ENCODE measurements at regions not wholly inside any gene's neighbourhood (a gene's known extent, or its start where the extent isn't known, plus 50 kb on each side); places are given as distances from the start of the nearest gene placed in this dataset.
"Not testable (repeated sequence)": the region's sequence is repeated elsewhere in the genome, so short reads cannot be mapped to it uniquely, and the experiment has no call there.

DNA sequence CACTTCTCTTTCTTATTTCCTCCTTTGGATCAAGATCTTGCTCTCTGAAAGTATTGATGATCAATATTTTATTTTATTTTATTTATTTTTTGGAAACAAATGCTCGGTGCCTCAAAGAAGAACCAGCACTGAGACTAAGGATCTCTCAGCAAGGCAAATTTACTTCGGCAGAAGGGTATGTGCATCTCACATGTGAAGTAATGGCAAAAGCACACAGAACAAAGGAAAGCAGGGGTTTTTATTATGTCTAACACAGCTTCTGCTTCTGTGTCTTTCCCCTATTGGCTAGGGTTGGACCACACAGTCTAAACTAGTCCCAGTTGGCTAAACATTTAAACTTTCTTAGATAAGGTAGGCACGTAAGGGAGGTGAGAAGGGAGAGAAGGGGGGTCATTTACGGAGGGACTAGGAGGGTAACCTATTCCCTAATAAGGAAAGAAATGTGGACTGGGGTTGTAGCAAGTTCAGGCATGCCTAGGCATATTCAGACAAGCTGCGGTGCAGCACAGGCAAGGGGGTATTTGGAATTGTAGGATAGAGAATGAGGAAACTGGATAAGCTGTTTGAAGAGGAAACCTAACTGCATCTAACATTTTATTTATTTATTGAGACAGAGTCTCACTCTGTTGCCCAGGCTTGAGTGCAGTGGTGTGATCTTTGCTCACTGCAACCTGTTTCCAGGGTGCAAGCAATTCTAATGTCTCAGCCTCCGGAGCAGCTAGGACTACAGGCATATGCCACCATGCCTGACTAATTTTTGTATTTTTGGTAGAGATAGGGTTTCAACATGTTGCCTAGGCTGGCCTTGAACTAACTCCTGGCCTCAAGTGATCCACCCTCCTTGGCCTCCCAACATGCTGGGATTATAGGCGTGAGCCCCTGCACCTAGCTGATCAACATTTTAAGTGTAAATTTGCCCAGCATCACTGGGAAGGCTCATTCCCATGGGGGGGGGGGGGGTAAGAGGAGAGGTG, 90.0 kb upstream of the EIF5 start:
- Histone ChIP-seq H3K27ac (peak overlapping the region in 1 of 3 donors; percentile 90), H3K4me1 (peaks cover 0 to 31% (median 7%) of the 10 kb centered on the region in 4 donors), H3K9me3 (no peaks in the 10 kb centered on the region), H3K36me3 (no peaks in the 10 kb centered on the region), H3K4me3 (no peak overlapping the region), H3K27me3 (no peaks in the 10 kb centered on the region)
- TF ChIP-seq, protein P1, sequence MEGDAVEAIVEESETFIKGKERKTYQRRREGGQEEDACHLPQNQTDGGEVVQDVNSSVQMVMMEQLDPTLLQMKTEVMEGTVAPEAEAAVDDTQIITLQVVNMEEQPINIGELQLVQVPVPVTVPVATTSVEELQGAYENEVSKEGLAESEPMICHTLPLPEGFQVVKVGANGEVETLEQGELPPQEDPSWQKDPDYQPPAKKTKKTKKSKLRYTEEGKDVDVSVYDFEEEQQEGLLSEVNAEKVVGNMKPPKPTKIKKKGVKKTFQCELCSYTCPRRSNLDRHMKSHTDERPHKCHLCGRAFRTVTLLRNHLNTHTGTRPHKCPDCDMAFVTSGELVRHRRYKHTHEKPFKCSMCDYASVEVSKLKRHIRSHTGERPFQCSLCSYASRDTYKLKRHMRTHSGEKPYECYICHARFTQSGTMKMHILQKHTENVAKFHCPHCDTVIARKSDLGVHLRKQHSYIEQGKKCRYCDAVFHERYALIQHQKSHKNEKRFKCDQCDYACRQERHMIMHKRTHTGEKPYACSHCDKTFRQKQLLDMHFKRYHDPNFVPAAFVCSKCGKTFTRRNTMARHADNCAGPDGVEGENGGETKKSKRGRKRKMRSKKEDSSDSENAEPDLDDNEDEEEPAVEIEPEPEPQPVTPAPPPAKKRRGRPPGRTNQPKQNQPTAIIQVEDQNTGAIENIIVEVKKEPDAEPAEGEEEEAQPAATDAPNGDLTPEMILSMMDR (IDR thresholded peaks at IDR 0.05): no peak
- TF ChIP-seq POLR2A (IDR thresholded peaks at IDR 0.05): no peak
- intact Hi-C loops (cut with DNase I): no loop called here
- ATAC-seq (peak in 2 of 4 donors; percentile 19 to 31), DNase-seq (no peak)
- 75% methylated on average over 7 of the region's 7 CpGs for WGBS (ENCODE audit: insufficient coverage, low coverage, low lambda C conversion rate, missing lambda C conversion rate)

DNA sequence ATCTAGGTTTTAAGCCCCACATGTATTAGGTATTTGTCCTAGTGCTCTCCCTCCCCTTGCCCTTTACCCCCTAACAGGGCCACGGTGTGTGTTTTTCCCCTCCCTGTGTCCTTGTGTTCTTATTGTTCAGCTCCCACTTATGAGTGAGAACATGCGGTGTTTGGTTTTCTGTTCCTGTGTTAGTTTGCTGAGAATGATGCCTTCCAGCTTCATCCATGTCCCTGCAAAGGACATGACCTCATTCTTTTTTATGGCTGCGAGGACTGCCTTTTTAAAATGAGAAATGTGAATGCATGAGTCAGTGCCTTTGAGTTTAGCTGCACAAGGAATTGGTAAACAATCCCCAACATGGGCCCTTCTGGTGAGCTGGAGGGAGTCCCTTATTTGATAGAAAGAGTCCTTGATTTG, 88.4 kb upstream of the EIF5 start:
- H3K4me3 ChIP-seq; DNase-seq; H3K36me3 ChIP-seq; H3K27me3 ChIP-seq; intact Hi-C loops (cut with DNase I); H3K9me3 ChIP-seq: not testable (repeated sequence)
- Histone ChIP-seq H3K4me1 (peaks cover 0 to 31% (median 7%) of the 10 kb centered on the region in 4 donors), H3K27ac (peak overlapping the region; percentile 37 to 90 (median 65))
- ATAC-seq: peak; percentile 27 to 74 (median 52)
- 12% methylated on average over 3 of the region's 3 CpGs for WGBS (ENCODE audit: insufficient coverage, low coverage, low lambda C conversion rate, missing lambda C conversion rate)

DNA sequence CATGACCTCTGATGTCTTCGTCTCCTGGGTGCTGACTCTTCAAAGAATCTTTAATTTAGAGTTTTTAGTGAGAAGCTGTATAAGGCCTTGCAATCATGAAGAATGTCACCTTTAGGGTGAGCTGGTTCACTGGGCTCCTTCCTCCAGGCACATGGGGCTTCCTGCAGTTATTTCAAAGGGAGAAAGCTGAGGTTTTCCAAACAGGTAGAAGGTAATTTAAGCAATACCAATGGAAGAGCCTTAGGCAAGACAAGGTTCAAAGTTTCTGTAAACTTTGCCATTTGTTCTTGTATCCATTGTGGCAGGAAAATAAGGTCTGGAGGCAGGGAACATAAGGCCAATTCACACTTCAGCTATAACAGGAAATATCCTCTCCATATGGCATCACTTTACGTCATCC, 88.0 kb upstream of the EIF5 start:
- Histone ChIP-seq H3K4me1 (peaks cover 0 to 31% (median 7%) of the 10 kb centered on the region in 4 donors), H3K36me3 (no peaks in the 10 kb centered on the region), H3K27ac (peak overlapping the region; percentile 37 to 90 (median 65)), H3K27me3 (no peaks in the 10 kb centered on the region), H3K9me3 (no peaks in the 10 kb centered on the region), H3K4me3 (no peak overlapping the region)
- intact Hi-C loops (cut with DNase I): no loop called here
- ATAC-seq (peak; percentile 49 to 75 (median 71)), DNase-seq (no peak)
- WGBS (ENCODE audit: insufficient coverage, low coverage, low lambda C conversion rate, missing lambda C conversion rate): 60% methylated on average over 1 of the region's 2 CpGs
- TF ChIP-seq, protein P1 (IDR thresholded peaks at IDR 0.05): no peak
- no peak for TF ChIP-seq POLR2A (IDR thresholded peaks at IDR 0.05)

DNA sequence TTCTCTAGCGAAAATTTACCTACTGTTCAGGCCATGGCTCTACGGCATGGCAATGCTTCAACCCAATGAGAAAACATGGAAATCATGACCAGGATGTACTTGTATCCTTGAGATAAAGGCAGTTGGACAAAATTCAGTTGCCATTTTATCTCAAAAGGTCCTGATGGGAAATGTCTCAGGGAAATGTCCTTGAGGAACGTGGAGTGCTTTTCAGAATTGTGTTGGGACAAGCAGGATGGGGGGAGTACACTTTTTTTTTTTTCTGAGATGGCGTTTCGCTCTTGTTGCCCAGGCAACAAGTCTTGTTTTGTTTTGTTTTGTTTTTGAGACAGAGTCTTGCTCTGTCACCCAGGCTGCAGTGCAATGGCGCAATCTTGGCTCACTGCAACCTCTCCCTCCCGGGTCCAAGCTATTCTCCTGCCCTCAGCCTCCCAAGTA, 86.8 kb upstream of the EIF5 start:
- H3K36me3 ChIP-seq: no peaks in the 10 kb centered on the region
- 69% methylated on average over 7 of the region's 7 CpGs for WGBS (ENCODE audit: insufficient coverage, low coverage, low lambda C conversion rate, missing lambda C conversion rate)
- H3K27ac ChIP-seq: peak overlapping the region in 2 of 3 donors; percentile 65 to 90
- intact Hi-C loops (cut with DNase I): no loop called here
- DNase-seq (no peak), ATAC-seq (peak; percentile 25 to 61 (median 48))
- no peaks in the 10 kb centered on the region for H3K9me3 ChIP-seq
- no peak for TF ChIP-seq POLR2A (IDR thresholded peaks at IDR 0.05)
- TF ChIP-seq, protein P1 (IDR thresholded peaks at IDR 0.05): no peak
- H3K4me3 ChIP-seq: no peak overlapping the region
- H3K4me1 ChIP-seq: peaks cover 0 to 31% (median 7%) of the 10 kb centered on the region in 4 donors
- no peaks in the 10 kb centered on the region for H3K27me3 ChIP-seq

DNA sequence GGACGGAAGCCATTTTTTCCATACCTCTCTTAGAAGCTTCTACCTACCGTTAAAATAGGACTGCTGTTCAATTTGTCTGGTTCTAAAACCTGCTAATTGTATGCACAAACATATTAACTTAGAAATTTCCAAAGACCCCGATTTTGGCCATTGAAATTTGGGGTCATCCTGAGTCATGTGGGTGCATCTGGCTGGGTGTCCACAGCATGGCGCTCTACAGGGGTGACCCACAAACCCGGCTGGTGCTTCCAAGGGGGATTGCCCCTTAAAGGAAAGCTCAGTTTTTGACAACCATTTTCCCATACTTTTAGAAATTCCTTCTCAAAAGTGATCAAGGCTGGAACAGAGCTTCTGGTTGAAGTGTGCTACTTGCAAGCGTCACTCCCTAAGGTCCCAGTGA, 83.9 kb upstream of the EIF5 start:
- Histone ChIP-seq H3K27ac (no peak overlapping the region), H3K36me3 (no peaks in the 10 kb centered on the region), H3K9me3 (no peaks in the 10 kb centered on the region), H3K4me1 (peaks cover 0 to 28% (median 7%) of the 10 kb centered on the region in 4 donors), H3K4me3 (no peak overlapping the region), H3K27me3 (no peaks in the 10 kb centered on the region)
- TF ChIP-seq POLR2A (IDR thresholded peaks at IDR 0.05): no peak
- TF ChIP-seq, protein P1 (IDR thresholded peaks at IDR 0.05): no peak
- DNase-seq (no peak), ATAC-seq (no peak)
- WGBS (ENCODE audit: insufficient coverage, low coverage, low lambda C conversion rate, missing lambda C conversion rate): 76% methylated on average over 5 of the region's 6 CpGs
- intact Hi-C loops (cut with DNase I): no loop called here

All from right lobe of liver (tissue), 6 donors.